ENCODE measurements at regions not wholly inside any gene's neighbourhood (a gene's known extent, or its start where the extent isn't known, plus 50 kb on each side); places are given as distances from the start of the nearest gene placed in this dataset.

DNA sequence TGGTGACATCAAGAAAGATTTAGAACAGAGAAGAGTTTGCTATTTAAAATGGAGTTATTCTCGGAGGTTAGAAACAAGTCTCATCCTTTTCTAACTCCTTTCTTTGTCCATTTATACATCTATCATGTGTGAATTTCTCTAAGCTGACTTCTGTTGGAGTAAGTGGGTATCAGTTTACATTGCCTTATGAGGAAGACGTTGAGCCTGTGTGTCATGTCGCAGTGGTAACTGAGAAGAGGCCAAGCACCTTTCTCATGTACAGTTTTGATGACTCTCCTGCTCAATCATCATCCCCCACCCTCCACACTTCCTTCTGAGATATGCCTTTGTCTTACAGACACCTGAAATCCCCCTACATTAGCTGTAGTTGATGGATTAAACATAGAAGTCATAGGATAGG is 624.8 kb downstream of the LIG4 start:
- DNase-seq (ENCODE audit: extremely low read depth in 1 of 2, low read depth in 1 of 2), result no peak

DNA sequence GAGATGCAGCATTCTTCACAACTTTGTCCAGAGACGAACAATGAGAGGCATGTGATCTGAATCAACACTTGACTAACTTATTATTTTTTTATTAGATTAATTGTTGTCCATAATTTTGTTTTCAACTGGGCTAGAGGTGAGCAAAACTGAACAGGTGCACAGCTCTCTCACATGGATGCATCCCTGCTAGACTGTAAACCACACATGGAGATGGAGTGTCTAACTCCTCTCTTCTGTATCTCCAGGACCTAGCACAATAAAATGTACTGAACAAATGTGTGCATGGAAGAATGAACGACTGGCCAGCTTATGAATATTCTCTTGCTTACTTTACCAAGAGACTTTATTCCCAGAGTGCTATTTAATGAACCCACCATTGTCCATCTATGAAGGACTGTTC is 627.7 kb downstream of the LIG4 start:
- no peak for DNase-seq (ENCODE audit: extremely low read depth in 1 of 2, low read depth in 1 of 2)

DNA sequence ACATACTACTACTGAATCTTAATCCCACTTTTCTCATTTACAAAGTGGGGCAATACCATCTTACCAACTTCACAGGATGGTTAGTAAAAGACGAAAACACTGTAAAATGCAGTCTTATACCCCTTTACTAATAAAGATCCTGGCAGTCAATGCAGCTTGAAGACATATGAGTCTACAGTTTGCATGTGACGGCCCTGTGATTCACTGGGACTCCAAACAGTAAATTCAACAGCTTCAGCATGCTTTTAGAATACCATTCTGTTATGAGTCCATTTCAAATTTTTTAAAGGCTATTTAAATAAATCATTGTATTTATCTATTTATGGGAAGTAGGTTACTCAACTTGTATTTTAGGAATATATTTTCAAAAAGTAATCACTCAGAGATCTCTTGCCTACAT is 629.1 kb downstream of the LIG4 start:
- no peak for DNase-seq (ENCODE audit: extremely low read depth in 1 of 2, low read depth in 1 of 2)

DNA sequence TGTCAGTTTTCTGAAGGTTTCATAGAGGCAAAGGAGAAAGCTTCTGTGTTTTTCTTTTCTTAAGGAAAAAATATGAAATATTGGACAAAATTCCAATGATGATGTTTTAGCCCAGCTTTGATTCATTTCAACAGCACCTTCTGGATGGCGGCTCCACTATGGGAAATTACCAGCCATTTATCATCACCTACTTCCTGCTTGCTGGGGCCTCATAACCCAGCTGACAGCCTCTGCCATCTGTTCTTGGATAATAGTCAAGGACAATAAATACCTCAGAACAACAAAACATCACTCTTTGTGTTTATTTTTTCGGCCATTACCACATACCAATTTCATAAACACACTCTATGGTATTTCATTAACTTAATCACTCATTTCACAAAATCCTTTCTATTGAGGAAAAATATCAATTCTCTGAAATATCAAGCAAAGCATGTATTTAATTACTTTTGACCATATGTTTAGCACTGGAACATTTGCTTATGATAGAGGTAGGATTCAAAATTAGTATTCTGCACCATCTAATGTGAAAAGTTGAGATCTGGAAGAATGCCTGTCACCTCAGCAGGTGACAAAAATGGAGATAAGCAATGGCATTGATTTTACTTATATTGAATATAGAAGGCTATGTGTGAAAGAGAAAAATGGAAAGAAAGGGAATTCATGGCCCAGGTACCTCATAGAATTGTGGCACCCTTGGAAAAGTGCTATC is 629.7 kb downstream of the LIG4 start:
- no peak for DNase-seq (ENCODE audit: extremely low read depth in 1 of 2, low read depth in 1 of 2)

DNA sequence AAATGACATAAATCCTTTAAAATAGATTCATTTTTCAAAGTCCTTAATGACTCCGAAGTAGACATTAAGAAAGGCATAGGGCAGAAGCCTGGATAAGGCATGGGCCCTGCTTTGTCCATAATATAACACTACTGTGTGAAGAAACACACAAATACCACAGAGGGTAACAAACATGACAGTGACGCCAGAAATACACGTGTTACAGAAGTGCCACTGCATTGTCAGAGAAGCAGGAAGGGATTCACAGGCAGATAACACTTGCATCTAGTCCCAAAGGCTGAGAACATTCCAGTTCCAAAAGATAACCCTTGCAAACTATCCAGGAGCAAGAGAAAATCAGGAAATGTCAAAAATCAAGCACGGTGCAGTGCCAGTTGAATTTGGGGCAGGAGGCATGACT is 633.2 kb downstream of the LIG4 start:
- no peak for DNase-seq (ENCODE audit: extremely low read depth in 1 of 2, low read depth in 1 of 2)

DNA sequence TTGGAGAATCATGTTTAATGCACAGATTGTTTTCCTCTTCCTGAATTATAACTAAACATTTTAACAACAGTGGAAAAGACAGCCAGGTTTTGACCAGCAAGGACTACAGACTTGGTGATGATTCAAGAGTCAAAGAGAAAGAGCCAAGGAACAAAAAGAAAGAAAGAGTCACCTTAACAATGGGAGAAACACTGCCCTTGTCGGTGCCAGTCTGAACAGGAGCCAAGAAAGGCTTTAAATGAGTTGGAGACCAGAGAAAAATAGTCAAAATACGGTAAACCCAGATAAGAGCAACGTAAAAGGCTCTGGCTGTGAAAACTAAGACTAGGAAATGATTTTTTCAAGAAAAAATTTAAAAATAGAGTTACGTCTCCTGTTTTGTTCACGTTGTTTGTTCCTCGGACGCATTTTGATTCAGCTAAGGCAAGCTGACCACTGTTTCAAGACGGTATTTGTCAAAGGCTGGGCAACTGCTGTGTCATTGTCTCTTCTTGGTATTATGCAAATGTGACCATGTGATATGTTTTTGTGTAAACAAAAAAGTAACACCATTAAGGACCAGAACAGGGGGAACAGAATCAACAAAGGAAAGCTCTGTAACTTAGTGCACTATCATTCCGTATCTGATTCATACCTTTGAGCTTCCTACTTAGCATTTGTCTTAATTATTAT is 634.5 kb downstream of the LIG4 start:
- DNase-seq (ENCODE audit: extremely low read depth in 1 of 2, low read depth in 1 of 2), result no peak

DNA sequence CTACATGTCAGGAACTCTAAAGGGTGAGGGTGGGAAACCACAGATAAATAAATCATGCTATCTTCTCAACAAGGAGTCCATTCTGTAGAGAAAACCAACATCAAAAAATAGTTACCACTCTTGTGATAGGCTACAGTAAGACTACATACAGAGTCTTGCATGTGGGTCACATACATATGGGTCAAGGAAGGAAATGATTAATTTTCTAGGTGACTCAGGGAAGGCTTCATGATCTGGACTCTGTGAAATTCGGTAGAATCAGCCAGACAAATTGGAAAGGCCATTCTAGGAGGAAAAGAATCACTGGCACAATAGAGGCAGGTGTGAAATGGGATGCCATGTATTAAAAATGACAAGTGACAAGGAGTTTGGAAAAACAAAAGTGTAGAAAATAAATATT is 638.9 kb downstream of the LIG4 start:
- no peak for DNase-seq (ENCODE audit: extremely low read depth in 1 of 2, low read depth in 1 of 2)

DNA sequence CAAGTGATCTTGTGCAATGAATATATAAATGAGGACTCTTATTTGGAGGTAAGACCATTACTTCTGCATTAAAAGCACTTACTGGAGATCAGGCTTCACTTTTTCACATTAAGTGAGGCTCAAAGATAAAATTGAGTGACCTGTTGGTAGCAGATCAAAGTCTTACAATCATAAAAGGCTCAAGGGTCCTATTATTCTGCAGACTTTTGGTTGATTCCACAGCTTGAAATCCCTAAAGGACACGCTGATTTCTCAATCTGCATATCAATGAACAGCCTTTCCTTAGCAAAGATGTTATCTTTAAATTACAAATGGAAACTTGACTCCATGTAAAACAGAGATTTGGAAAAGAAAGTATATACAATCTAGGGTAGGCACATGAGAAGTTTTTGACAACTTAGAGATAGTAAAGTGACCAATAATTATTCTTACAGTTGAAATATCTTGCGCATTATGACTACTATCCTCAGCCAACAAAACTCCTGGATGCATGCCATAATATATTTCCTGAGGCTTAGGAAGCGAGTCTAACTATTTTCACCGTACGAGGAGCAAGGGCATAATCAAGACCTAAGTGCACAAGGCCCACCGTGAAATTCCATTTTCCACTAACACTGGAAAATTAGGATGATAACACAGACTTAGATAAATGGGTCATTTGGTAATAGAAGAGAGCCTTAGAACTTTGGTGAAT is 640.7 kb downstream of the LIG4 start:
- no peak for DNase-seq (ENCODE audit: extremely low read depth in 1 of 2, low read depth in 1 of 2)

DNA sequence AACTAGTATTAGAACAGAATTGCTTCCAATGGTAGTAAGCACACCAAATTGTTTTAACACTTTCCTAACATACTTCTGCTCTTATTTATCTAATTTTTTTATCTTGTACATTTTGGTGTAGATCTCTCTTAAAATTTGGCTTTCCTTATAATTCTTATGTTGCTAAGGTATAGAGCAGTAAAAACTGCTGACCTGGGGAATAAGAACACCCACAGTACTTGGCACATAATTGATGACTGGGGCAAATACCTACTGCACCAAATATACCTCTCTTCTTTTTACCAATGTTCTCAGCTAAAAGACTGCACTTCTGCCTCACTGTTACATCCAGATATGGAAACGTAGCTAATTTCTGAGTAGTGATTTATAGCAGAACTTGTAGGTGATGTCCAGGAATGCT is 642.2 kb downstream of the LIG4 start:
- no peak for DNase-seq (ENCODE audit: extremely low read depth in 1 of 2, low read depth in 1 of 2)

DNA sequence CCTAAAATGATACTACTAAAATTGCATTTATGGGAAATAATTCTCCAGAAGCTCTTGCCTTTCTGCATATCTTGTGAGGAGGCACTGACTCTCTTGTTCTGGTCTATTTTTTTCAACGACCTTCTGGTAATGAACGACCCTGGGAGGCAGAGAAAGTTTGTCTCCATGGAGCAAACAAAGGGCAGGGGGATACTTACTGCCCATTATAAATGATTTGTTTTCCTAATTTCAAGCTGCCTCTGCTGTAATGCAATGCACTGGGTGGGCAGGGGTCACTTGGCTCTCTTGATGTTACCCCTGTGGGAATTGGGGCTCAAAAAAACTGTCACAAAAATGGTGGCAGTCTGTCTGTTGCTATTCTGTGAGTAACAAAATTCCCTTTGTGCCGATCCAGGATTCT is 643.2 kb downstream of the LIG4 start:
- no peak for DNase-seq (ENCODE audit: extremely low read depth in 1 of 2, low read depth in 1 of 2)

DNA sequence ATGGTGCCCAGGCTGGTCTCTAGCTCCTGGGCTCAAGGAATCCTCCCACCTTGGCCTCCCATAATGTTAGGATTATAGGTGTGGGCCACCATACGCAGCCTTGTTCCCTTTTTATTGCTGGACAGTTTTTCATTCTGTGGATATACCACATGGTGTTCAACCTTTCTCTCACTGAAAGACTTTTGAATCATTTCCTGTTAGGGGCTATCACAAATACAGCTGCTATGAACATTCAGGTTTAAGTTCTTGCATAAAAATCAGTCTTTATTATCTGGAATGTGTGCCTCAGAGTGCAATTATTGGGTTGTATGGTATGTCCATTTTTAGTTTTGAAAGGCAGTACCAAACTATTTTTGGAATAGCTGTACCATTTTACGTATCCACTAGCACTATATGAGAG is 647.2 kb downstream of the LIG4 start:
- DNase-seq (ENCODE audit: extremely low read depth in 1 of 2, low read depth in 1 of 2), result no peak

DNA sequence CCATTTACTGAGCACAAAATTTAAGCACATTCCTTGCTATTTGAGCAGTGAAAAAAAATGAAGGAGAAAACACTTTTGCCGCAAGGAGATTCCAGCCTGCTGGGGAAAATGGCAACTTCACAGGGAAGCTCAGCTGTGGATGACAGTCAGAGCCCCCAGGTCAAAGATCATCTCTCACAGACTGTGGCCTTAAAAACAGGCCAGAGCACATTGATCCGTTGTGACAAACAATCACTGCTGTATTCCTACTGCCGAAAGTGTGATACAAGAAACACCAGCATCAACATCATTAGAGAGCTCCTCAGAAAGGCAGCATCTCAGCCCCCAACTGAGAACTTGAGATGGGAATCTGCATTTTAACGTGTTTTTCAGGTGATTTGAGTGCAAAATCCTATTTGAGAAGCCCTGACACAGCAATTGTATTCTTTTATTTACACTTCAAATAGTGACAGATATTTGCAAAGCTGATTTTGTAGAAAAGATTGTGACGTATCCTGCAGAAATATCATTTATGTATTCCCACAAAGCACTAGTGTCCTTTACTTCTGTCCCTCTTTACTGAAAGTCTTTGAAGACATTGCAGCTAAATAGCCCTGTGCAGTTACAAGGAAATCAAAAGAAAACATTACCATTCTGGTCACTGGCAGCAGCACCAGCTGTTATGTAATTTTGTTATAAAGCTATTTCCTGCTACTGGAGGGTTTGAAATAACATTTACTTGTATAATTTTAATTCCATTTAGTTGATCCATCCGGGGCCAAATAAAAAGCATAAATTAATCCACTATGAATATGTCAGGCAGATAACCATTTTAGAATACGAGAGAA is 652.0 kb downstream of the LIG4 start:
- DNase-seq (ENCODE audit: extremely low read depth in 1 of 2, low read depth in 1 of 2), result no peak

DNA sequence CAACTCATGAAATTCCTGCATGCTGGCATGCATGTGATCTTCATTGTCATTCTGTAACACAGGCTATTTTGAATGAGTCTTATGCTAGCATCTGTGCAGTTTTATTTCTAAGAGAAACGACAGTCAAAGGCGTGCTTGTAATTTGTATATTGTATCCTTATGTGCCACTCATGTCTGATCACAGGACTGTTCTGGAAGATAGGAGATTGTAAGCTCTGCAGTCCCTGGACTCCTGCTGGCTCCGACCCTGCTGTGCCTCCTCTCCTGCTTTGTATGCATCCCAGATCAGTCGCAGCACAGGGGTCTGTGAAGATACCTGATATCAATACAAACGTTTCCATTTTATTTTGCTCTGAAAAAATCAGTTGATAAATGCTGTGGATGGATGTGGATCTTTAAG is 653.1 kb downstream of the LIG4 start:
- DNase-seq (ENCODE audit: extremely low read depth in 1 of 2, low read depth in 1 of 2), result no peak

DNA sequence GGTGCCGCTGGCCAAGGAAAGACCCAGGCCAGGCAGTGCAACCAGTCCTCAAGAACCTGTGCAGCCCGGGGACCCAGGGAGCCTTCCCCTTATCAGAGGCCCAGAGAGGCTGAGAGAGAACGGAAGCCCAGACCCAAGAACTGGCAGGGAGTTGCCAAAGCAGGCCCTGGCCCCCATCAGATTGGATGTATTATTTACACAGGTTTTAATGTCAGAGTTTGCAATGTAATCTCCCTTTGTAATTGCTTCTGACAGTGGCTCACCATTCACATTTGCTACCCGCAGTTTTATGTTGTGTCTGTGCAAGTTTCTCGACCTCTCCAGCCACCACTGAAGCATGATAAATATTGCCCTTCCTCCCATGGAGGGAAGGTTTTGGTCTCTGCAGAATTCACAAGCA is 660.9 kb downstream of the LIG4 start:
- no peak for DNase-seq (ENCODE audit: extremely low read depth in 1 of 2, low read depth in 1 of 2)

DNA sequence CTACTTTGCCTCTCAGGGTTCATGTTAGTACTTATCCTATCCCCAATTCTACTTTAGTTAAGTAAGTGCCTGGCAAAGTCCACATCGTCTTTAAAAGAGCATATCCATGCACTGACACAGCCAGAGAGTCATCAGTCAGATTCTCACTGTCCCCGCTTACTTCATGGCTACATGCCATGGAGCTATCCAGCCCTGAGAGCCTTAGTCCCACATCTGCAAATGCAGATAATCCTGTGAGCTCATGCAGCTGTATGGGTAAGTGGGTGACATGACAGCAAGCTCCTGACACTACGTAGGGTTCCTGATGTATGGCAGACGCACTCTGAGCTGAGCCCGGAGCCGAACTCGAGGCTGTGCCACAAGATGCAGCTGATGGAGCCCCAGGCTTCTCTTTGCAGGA is 661.5 kb downstream of the LIG4 start:
- no peak for DNase-seq (ENCODE audit: extremely low read depth in 1 of 2, low read depth in 1 of 2)

DNA sequence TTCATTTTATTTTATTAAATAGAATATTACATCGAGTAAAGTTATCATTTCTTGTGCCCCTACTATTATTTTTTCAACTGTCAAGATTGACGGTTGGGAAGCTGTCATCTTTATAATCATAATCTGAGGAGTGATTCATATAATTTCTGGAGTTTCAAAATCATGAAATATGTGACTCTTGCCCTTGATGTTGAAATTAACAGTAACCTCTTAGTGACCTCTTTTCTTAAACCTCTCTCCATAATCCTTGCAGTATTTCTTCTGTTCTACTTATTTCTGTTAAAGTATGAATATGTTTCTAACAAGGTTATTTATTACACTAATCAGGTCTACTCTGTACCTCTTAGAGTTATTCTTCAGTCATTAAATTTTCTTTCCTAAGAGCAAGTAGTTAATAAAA is 663.8 kb downstream of the LIG4 start:
- no peak for DNase-seq (ENCODE audit: extremely low read depth in 1 of 2, low read depth in 1 of 2)

DNA sequence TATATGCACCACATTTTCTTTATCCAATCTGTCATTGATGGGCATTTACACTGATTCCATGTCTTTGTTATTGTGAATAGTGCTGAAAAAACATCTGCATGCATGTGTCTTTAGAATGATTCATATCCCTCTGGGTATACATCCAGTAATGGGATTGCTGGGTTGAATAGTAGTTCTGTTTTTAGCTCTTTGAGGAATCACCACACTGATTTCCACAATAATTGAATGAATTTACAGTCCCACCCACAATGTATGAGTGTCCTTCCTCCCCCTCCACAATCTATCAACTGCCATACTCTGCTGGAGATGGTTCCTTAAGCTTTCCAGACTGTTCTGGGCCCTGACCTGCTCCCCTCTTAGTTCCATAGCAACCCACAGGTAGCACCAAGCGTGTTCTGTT is 667.0 kb downstream of the LIG4 start:
- DNase-seq (ENCODE audit: extremely low read depth in 1 of 2, low read depth in 1 of 2), result no peak

DNA sequence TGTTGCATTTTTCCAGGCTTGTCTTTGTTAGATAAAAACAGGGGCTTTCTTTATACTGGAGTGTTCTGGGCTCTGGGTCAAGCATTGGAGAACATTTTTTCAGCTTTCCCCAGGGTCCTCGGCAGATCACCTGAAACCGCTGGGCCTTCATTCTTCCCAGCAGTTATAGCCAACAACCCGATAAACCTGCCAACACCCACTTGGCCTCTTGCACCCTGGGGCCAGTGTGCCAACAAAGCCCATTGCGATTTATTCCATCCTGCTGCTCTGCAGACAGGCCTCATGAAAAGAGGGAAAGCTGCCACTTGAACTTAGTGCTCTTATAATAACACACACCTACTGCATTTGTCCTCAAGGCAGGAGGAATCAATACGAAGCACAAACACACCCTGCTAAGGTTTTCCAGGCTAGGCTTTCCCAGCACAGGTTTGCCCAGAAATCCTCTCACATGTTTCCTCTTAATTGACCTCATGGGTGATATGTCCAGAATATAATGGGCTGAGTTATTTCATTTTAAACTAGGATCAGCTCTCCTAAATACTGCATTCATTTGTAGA is 669.3 kb downstream of the LIG4 start:
- no peak for DNase-seq (ENCODE audit: extremely low read depth in 1 of 2, low read depth in 1 of 2)

DNA sequence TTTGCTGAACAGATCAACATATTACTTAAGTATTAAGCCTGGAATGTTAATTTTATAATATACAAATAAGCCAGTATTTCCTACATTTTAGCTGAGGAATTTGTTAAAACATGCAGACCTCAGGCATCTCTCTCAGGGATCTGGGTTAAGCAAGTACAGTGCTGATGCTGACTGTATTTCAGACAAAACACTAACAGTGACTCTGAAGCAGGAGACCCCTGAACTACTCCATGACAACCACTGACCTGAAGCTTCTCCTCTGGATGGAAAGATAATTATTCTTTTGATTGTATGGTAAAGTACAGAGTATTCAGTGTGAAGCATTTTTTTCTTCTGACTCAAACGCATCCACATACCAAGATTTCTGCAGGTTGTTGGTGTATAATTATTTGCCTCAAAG is 680.8 kb downstream of the LIG4 start:
- no peak for DNase-seq (ENCODE audit: extremely low read depth in 1 of 2, low read depth in 1 of 2)

DNA sequence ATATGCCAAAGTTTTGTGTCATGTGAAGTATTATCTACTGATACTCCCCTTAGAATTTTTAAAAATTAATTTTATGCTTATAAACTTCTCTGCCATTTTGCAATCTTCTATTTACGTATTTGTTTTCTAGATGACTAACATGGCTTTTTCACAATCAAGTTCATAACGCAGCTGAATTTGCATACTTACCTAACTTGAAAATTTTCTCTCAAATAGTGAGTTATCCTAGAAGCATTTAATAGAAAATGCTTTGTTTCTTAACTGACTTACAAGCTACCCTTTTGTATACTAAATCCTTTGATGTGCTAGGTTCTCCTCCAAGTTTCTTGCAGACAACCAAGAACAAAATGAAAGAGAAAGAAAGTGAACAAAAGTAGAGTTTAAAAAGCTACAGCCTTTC is 683.5 kb downstream of the LIG4 start:
- DNase-seq (ENCODE audit: extremely low read depth in 1 of 2, low read depth in 1 of 2), result no peak

DNA sequence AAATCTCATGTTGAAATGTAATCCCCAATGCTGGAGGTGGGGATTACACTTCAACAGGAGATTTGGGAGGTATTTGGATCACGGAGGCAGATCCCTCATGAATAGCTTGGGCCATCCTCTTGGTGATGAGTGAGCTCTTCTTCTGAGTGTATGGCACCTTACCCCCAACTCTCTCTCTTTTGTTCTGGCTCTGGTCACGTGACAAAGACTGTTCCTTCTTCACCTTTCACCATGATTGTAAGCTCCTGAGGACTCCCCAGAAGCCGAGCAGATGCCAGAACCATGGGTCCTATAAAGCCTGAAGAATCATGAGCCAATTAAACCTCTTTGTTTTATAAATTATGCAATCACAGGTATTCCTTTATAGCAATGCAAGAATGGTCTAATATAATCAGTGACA is 684.2 kb downstream of the LIG4 start:
- DNase-seq (ENCODE audit: extremely low read depth in 1 of 2, low read depth in 1 of 2), result no peak
